Kidney epithelial cell (primary cell): ENCODE measurements at regions not wholly inside any gene's neighbourhood (a gene's known extent, or its start where the extent isn't known, plus 50 kb on each side); places are given as distances from the start of the nearest gene placed in this dataset.

Source experiments
- DNase-seq: peaks from one replicate; pipeline ENCODE4 v3.0.0-alpha.2; 2010; ENCODE audit warnings: low read depth
- H3K27me3 ChIP-seq: 2 replicates; pipeline ENCODE4 v1.6.0; 2011; ENCODE audit warnings: low read length; ENCODE audit not compliant: control insufficient read depth, insufficient read depth
- H3K36me3 ChIP-seq: 2 replicates; pipeline ENCODE4 v1.5.1; 2011; ENCODE audit warnings: low read length; ENCODE audit not compliant: control insufficient read depth, insufficient read depth
- H3K4me3 ChIP-seq: 2 replicates; pipeline ENCODE4 v1.5.1; 2011; ENCODE audit warnings: low read depth, mild to moderate bottlenecking, control low read depth, low read length
- CTCF ChIP-seq: IDR thresholded peaks from 2 replicates; pipeline ENCODE4 v1.5.1; 2011; ENCODE audit warnings: mild to moderate bottlenecking, moderate library complexity, low read length, control low read depth, inconsistent platforms; ENCODE audit not compliant: insufficient read depth, poor library complexity, severe bottlenecking

- H3K4me3 ChIP-seq, result no peak overlapping the region
- TF ChIP-seq CTCF, result no peak
- peaks cover 12% of the 10 kb centered on the region for H3K27me3 ChIP-seq
- no peak for DNase-seq
- H3K36me3 ChIP-seq, result no peaks in the 10 kb centered on the region
These were observed 71.3 kb upstream of the ALX4 start for GRCh38 chr11:44381261-44381660.

- no peak overlapping the region for H3K4me3 ChIP-seq
- TF ChIP-seq CTCF, result no peak
- peaks cover 13% of the 10 kb centered on the region for H3K27me3 ChIP-seq
- no peaks in the 10 kb centered on the region for H3K36me3 ChIP-seq
- no peak for DNase-seq
These were observed 72.2 kb upstream of the ALX4 start for GRCh38 chr11:44382118-44382517.

GRCh38 chr11:44382656-44383240 is 72.8 kb upstream of the ALX4 start:
- H3K4me3 ChIP-seq, result no peak overlapping the region
- no peak for DNase-seq
- no peak for TF ChIP-seq CTCF
- H3K27me3 ChIP-seq, result peaks cover 13% of the 10 kb centered on the region
- H3K36me3 ChIP-seq, result no peaks in the 10 kb centered on the region

GRCh38 chr11:44383246-44383645 is 73.3 kb upstream of the ALX4 start:
- TF ChIP-seq CTCF, result no peak
- Histone ChIP-seq H3K36me3 (no peaks in the 10 kb centered on the region), H3K27me3 (peaks cover 13% of the 10 kb centered on the region), H3K4me3 (no peak overlapping the region)
- no peak for DNase-seq

- DNase-seq, result no peak
- no peak for TF ChIP-seq CTCF
- H3K4me3 ChIP-seq, result no peak overlapping the region
These were observed 77.5 kb upstream of the ALX4 start for GRCh38 chr11:44387415-44387814.

GRCh38 chr11:44387825-44388224 is 77.9 kb upstream of the ALX4 start:
- Histone ChIP-seq H3K27me3 (peaks cover 8% of the 10 kb centered on the region), H3K36me3 (no peaks in the 10 kb centered on the region), H3K4me3 (no peak overlapping the region)
- DNase-seq, result no peak
- no peak for TF ChIP-seq CTCF

More at GRCh38 chr11:44387415-44387814, 77.5 kb upstream of the ALX4 start:
- H3K36me3 ChIP-seq, result no peaks in the 10 kb centered on the region
- peaks cover 9% of the 10 kb centered on the region for H3K27me3 ChIP-seq
